ENCODE measurements at regions not wholly inside any gene's neighbourhood (a gene's known extent, or its start where the extent isn't known, plus 50 kb on each side); places are given as distances from the start of the nearest gene placed in this dataset.

- TF ChIP-seq YY1 (IDR thresholded peaks at IDR 0.05; ENCODE audit: insufficient read depth, insufficient read length) (no peak), SUZ12 (IDR thresholded peaks at IDR 0.05; ENCODE audit: extremely low read depth, insufficient read depth, insufficient read length) (no peak), ZNF274 (IDR thresholded peaks at IDR 0.05; ENCODE audit: low read depth, low read length) (no peak)
Observed at GRCh38 chr1:80453775-80454174, 1347.0 kb upstream of the ADGRL2 start.
